Trophoblast cell (in vitro differentiated cells and primary cell): ENCODE measurements at regions not wholly inside any gene's neighbourhood (a gene's known extent, or its start where the extent isn't known, plus 50 kb on each side); places are given as distances from the start of the nearest gene placed in this dataset.

Experiments used
- DNase-seq, 2 donors: peaks; one replicate each; pipeline ENCODE4 v3.0.0-alpha.2; 2016
- H2AFZ ChIP-seq: 2 replicates; pipeline ENCODE4 v1.6.1; 2013; ENCODE audit warnings: low read length, moderate library complexity, mild to moderate bottlenecking; ENCODE audit not compliant: insufficient read depth, poor library complexity
- H2AK5ac ChIP-seq: 2 replicates; pipeline ENCODE4 v1.6.1; 2013; ENCODE audit warnings: mild to moderate bottlenecking, low read length
- H2BK120ac ChIP-seq: 2 replicates; pipeline ENCODE4 v1.6.1; 2013; ENCODE audit warnings: low read length, mild to moderate bottlenecking, moderate library complexity; ENCODE audit not compliant: insufficient read depth, poor library complexity
- H2BK12ac ChIP-seq: 2 replicates; pipeline ENCODE4 v1.6.1; 2013; ENCODE audit warnings: mild to moderate bottlenecking, low read length, moderate library complexity
- H2BK5ac ChIP-seq: 2 replicates; pipeline ENCODE4 v1.6.1; 2013; ENCODE audit warnings: low read length, low read depth, moderate library complexity, mild to moderate bottlenecking; ENCODE audit not compliant: poor library complexity
- H3K14ac ChIP-seq: 2 replicates; pipeline ENCODE4 v1.6.1; 2013; ENCODE audit warnings: mild to moderate bottlenecking, low read length
- H3K18ac ChIP-seq: 2 replicates; pipeline ENCODE4 v1.6.1; 2013; ENCODE audit warnings: mild to moderate bottlenecking, low read length
- H3K23ac ChIP-seq: 2 replicates; pipeline ENCODE4 v1.6.1; 2013; ENCODE audit warnings: low read length
- H3K27ac ChIP-seq: 2 replicates; pipeline ENCODE4 v1.5.1; 2013; ENCODE audit warnings: low read depth, mild to moderate bottlenecking, inconsistent platforms, low read length, moderate library complexity
- H3K27me3 ChIP-seq: 2 replicates; pipeline ENCODE4 v1.6.1; 2013; ENCODE audit warnings: inconsistent platforms, mild to moderate bottlenecking, low read length, moderate library complexity; ENCODE audit not compliant: insufficient read depth
- H3K36me3 ChIP-seq, 2 experiments: 1 replicate in 1 of 2; 2 replicates in 1 of 2; pipeline ENCODE4 v1.6.1; 2013; ENCODE audit warnings: low read length in 2 of 2, mild to moderate bottlenecking in 2 of 2, moderate library complexity in 1 of 2; ENCODE audit not compliant: insufficient read depth in 2 of 2, control insufficient read depth in 1 of 2
- H3K4ac ChIP-seq: 2 replicates; pipeline ENCODE4 v1.6.1; 2013; ENCODE audit warnings: low read depth, mild to moderate bottlenecking, low read length, moderate library complexity
- H3K4me1 ChIP-seq, 2 experiments: 1 replicate in 1 of 2; 2 replicates in 1 of 2; pipeline ENCODE4 v1.6.1; 2013; ENCODE audit warnings: low read length in 2 of 2, mild to moderate bottlenecking in 2 of 2, moderate library complexity in 1 of 2; ENCODE audit not compliant: insufficient read depth in 2 of 2, control insufficient read depth in 1 of 2
- H3K4me2 ChIP-seq: 2 replicates; pipeline ENCODE4 v1.6.1; 2013; ENCODE audit warnings: inconsistent platforms, mild to moderate bottlenecking, low read length, moderate library complexity
- H3K4me3 ChIP-seq: 2 replicates; pipeline ENCODE4 v1.5.1; 2013; ENCODE audit warnings: mild to moderate bottlenecking, low read depth, low read length, inconsistent platforms
- H3K79me1 ChIP-seq: one replicate; pipeline ENCODE4 v1.6.1; 2013; ENCODE audit warnings: low read length
- H3K79me2 ChIP-seq: 2 replicates; pipeline ENCODE4 v1.6.1; 2013; ENCODE audit warnings: low read length, mild to moderate bottlenecking; ENCODE audit not compliant: control insufficient read depth, insufficient read depth, poor library complexity
- H3K9ac ChIP-seq: 2 replicates; pipeline ENCODE4 v1.6.1; 2013; ENCODE audit warnings: mild to moderate bottlenecking, low read length
- H3K9me3 ChIP-seq: 2 replicates; pipeline ENCODE4 v1.6.1; 2013; ENCODE audit warnings: low read depth, mild to moderate bottlenecking, control low read depth, inconsistent platforms, low read length; ENCODE audit not compliant: insufficient read depth
- H4K12ac ChIP-seq: 2 replicates; pipeline ENCODE4 v1.6.1; 2013; ENCODE audit warnings: low read depth, mild to moderate bottlenecking, low read length, moderate library complexity
- H4K8ac ChIP-seq: 2 replicates; pipeline ENCODE4 v1.6.1; 2013; ENCODE audit warnings: low read depth, mild to moderate bottlenecking, low read length, moderate library complexity
- H4K91ac ChIP-seq: one replicate; pipeline ENCODE4 v1.6.1; 2013; ENCODE audit warnings: low read depth, mild to moderate bottlenecking, low read length, moderate library complexity
- WGBS: extraction: QIAGEN DNeasy Blood & Tissue Kit; methylation state at CpG from one replicate; pipeline ENCODE4 v1.1.7; 2013; ENCODE audit warnings: missing lambda C conversion rate; ENCODE audit not compliant: insufficient read length, insufficient coverage; ENCODE audit errors: extremely low coverage; 5-methylcytosine and 5-hydroxymethylcytosine counted together

GRCh38 chr16:50909831-50910735, 168.2 kb downstream of the CYLD start:
- no peak overlapping the region for H2BK5ac ChIP-seq

GRCh38 chr16:50908468-50908867, 166.6 kb downstream of the CYLD start:
- Histone ChIP-seq H2BK120ac (no peak overlapping the region), H3K27ac (no peak overlapping the region), H2BK5ac (no peak overlapping the region), H2AK5ac (no peak overlapping the region), H4K12ac (no peak overlapping the region), H3K9me3 (no peaks in the 10 kb centered on the region), H3K4ac (no peak overlapping the region), H3K36me3 (no peaks in the 10 kb centered on the region), H3K79me2 (no peaks in the 10 kb centered on the region), H4K8ac (no peak overlapping the region), H4K91ac (no peak overlapping the region), H3K4me3 (no peak overlapping the region), H3K23ac (no peak overlapping the region), H3K4me1 (no peaks in the 10 kb centered on the region), H3K14ac (no peak overlapping the region), H3K18ac (no peak overlapping the region), H3K4me2 (no peak overlapping the region), H3K9ac (no peak overlapping the region), H2BK12ac (no peak overlapping the region), H2AFZ (no peak overlapping the region), H3K27me3 (no peaks in the 10 kb centered on the region), H3K79me1 (no peaks in the 10 kb centered on the region)
- no peak for DNase-seq
- WGBS: no CpG with 5 or more reads among the region's 7 CpGs

More at GRCh38 chr16:50909831-50910735, 168.2 kb downstream of the CYLD start:
- no peaks in the 10 kb centered on the region for H3K4me1 ChIP-seq
- H3K9me3 ChIP-seq: no peaks in the 10 kb centered on the region
- DNase-seq: no peak
- H3K23ac ChIP-seq: no peak overlapping the region
- H3K79me2 ChIP-seq: no peaks in the 10 kb centered on the region
- H3K27me3 ChIP-seq: no peaks in the 10 kb centered on the region
- no CpG with 5 or more reads among the region's 10 CpGs for WGBS
- no peak overlapping the region for H4K91ac ChIP-seq
- no peak overlapping the region for H3K9ac ChIP-seq
- H2AK5ac ChIP-seq: no peak overlapping the region
- H2AFZ ChIP-seq: no peak overlapping the region
- no peak overlapping the region for H3K4me3 ChIP-seq
- H3K4me2 ChIP-seq: no peak overlapping the region
- H2BK120ac ChIP-seq: no peak overlapping the region
- no peak overlapping the region for H3K18ac ChIP-seq
- H2BK12ac ChIP-seq: no peak overlapping the region
- H3K27ac ChIP-seq: no peak overlapping the region
- no peak overlapping the region for H3K14ac ChIP-seq
- no peak overlapping the region for H4K8ac ChIP-seq
- no peak overlapping the region for H3K4ac ChIP-seq
- no peaks in the 10 kb centered on the region for H3K79me1 ChIP-seq
- no peak overlapping the region for H4K12ac ChIP-seq
- no peaks in the 10 kb centered on the region for H3K36me3 ChIP-seq

- Histone ChIP-seq H2BK12ac (no peak overlapping the region), H4K12ac (no peak overlapping the region), H3K18ac (no peak overlapping the region), H4K91ac (no peak overlapping the region), H3K14ac (no peak overlapping the region), H3K9me3 (no peaks in the 10 kb centered on the region), H3K4ac (no peak overlapping the region), H3K23ac (no peak overlapping the region), H3K9ac (no peak overlapping the region), H3K27ac (no peak overlapping the region), H3K79me2 (no peaks in the 10 kb centered on the region), H3K4me3 (no peak overlapping the region), H3K4me1 (no peaks in the 10 kb centered on the region), H2BK5ac (no peak overlapping the region), H2AFZ (no peak overlapping the region), H3K36me3 (no peaks in the 10 kb centered on the region), H4K8ac (no peak overlapping the region), H3K79me1 (no peaks in the 10 kb centered on the region), H2AK5ac (no peak overlapping the region), H2BK120ac (no peak overlapping the region), H3K4me2 (no peak overlapping the region), H3K27me3 (no peaks in the 10 kb centered on the region)
- no CpG with 5 or more reads among the region's 10 CpGs for WGBS
- no peak for DNase-seq
Observed at GRCh38 chr16:50906454-50906853, 164.6 kb downstream of the CYLD start.

- Histone ChIP-seq H4K8ac (no peak overlapping the region), H2BK5ac (no peak overlapping the region), H3K9me3 (no peaks in the 10 kb centered on the region), H4K12ac (no peak overlapping the region), H3K18ac (no peak overlapping the region), H2AFZ (no peak overlapping the region), H3K27ac (no peak overlapping the region), H3K36me3 (no peaks in the 10 kb centered on the region), H3K4me3 (no peak overlapping the region), H3K14ac (no peak overlapping the region), H3K4ac (no peak overlapping the region), H2BK12ac (no peak overlapping the region), H3K4me2 (no peak overlapping the region), H3K27me3 (no peaks in the 10 kb centered on the region), H3K9ac (no peak overlapping the region), H3K79me1 (no peaks in the 10 kb centered on the region), H2BK120ac (no peak overlapping the region), H4K91ac (no peak overlapping the region), H3K79me2 (no peaks in the 10 kb centered on the region), H3K23ac (no peak overlapping the region), H2AK5ac (no peak overlapping the region), H3K4me1 (no peaks in the 10 kb centered on the region)
- no peak for DNase-seq
- WGBS: no CpG with 5 or more reads among the region's 1 CpG
Observed at GRCh38 chr16:50902457-50902856, 160.6 kb downstream of the CYLD start.
